Progenitor cell of endocrine pancreas (in vitro differentiated cells): ENCODE measurements at regions not wholly inside any gene's neighbourhood (a gene's known extent, or its start where the extent isn't known, plus 50 kb on each side); places are given as distances from the start of the nearest gene placed in this dataset.

Experiments
- DNase-seq: peaks from one replicate; pipeline ENCODE4 v3.0.0; 2021; ENCODE audit warnings: low spot score; ENCODE audit not compliant: unreplicated experiment
- H3K27ac Mint-ChIP-seq: 2 replicates; pipeline ENCODE4 v1.8.0; 2021; ENCODE audit warnings: mild to moderate bottlenecking, moderate library complexity, mixed read lengths
- H3K27me3 Mint-ChIP-seq: 2 replicates; pipeline ENCODE4 v1.8.0; 2021; ENCODE audit warnings: mixed read lengths
- H3K36me3 Mint-ChIP-seq: 2 replicates; pipeline ENCODE4 v1.8.0; 2022; ENCODE audit warnings: mixed read lengths; ENCODE audit not compliant: insufficient read depth
- H3K4me1 Mint-ChIP-seq: 2 replicates; pipeline ENCODE4 v1.8.0; 2021; ENCODE audit warnings: low read depth, mixed read lengths
- H3K4me3 Mint-ChIP-seq: 2 replicates; pipeline ENCODE4 v1.8.0; 2021; ENCODE audit warnings: low read depth, mild to moderate bottlenecking, moderate library complexity, mixed read lengths
- H3K9me3 Mint-ChIP-seq: 2 replicates; pipeline ENCODE4 v1.8.0; 2021; ENCODE audit warnings: low read depth, mixed read lengths
- CTCF ChIP-seq: fragments of 200-600 bp; sonication (generic); IDR thresholded peaks from one replicate; pipeline ENCODE4 v1.5.0; 2021; ENCODE audit warnings: antibody characterized with exemption, mild to moderate bottlenecking; ENCODE audit not compliant: unreplicated experiment

GRCh38 chr1:5562331-5562730, 429.9 kb downstream of the NPHP4 start:
- no peaks in the 10 kb centered on the region for H3K36me3 Mint-ChIP-seq
- TF ChIP-seq CTCF = no peak
- DNase-seq = no peak
- H3K27me3 Mint-ChIP-seq = no peaks in the 10 kb centered on the region
- H3K4me1 Mint-ChIP-seq = no peaks in the 10 kb centered on the region
- peaks cover 14% of the 10 kb centered on the region for H3K9me3 Mint-ChIP-seq
- no peak overlapping the region for H3K27ac Mint-ChIP-seq
- no peak overlapping the region for H3K4me3 Mint-ChIP-seq

GRCh38 chr1:5559078-5559477, 433.1 kb downstream of the NPHP4 start:
- DNase-seq = no peak
- H3K4me3 Mint-ChIP-seq = no peak overlapping the region
- TF ChIP-seq CTCF = no peak
- no peaks in the 10 kb centered on the region for H3K4me1 Mint-ChIP-seq
- H3K27me3 Mint-ChIP-seq = no peaks in the 10 kb centered on the region
- H3K36me3 Mint-ChIP-seq = no peaks in the 10 kb centered on the region
- H3K27ac Mint-ChIP-seq = no peak overlapping the region
- H3K9me3 Mint-ChIP-seq = peaks cover 14% of the 10 kb centered on the region

GRCh38 chr1:5555853-5556252, 436.4 kb downstream of the NPHP4 start:
- no peak overlapping the region for H3K4me3 Mint-ChIP-seq
- no peaks in the 10 kb centered on the region for H3K27me3 Mint-ChIP-seq
- H3K36me3 Mint-ChIP-seq = no peaks in the 10 kb centered on the region
- no peak overlapping the region for H3K27ac Mint-ChIP-seq
- TF ChIP-seq CTCF = no peak
- no peak for DNase-seq
- no peaks in the 10 kb centered on the region for H3K4me1 Mint-ChIP-seq
- peaks cover 14% of the 10 kb centered on the region for H3K9me3 Mint-ChIP-seq

- no peak for DNase-seq
- H3K4me1 Mint-ChIP-seq = no peaks in the 10 kb centered on the region
- H3K9me3 Mint-ChIP-seq = peaks cover 14% of the 10 kb centered on the region
- H3K27me3 Mint-ChIP-seq = no peaks in the 10 kb centered on the region
- no peaks in the 10 kb centered on the region for H3K36me3 Mint-ChIP-seq
- no peak overlapping the region for H3K27ac Mint-ChIP-seq
- no peak overlapping the region for H3K4me3 Mint-ChIP-seq
- no peak for TF ChIP-seq CTCF
These were observed 437.4 kb downstream of the NPHP4 start for GRCh38 chr1:5554784-5555183.

- no peaks in the 10 kb centered on the region for H3K4me1 Mint-ChIP-seq
- H3K36me3 Mint-ChIP-seq = no peaks in the 10 kb centered on the region
- no peak overlapping the region for H3K27ac Mint-ChIP-seq
- DNase-seq = no peak
- H3K4me3 Mint-ChIP-seq = no peak overlapping the region
- H3K27me3 Mint-ChIP-seq = no peaks in the 10 kb centered on the region
- H3K9me3 Mint-ChIP-seq = peaks cover 13% of the 10 kb centered on the region
- TF ChIP-seq CTCF = no peak
These were observed 438.1 kb downstream of the NPHP4 start for GRCh38 chr1:5554111-5554510.
